GM11168 (cell line): ENCODE measurements at regions not wholly inside any gene's neighbourhood (a gene's known extent, or its start where the extent isn't known, plus 50 kb on each side); places are given as distances from the start of the nearest gene placed in this dataset.

ENCODE experiments used
- in situ Hi-C: fragments of 300-500 bp; cut with MboI; formaldehyde crosslinking; loops from one replicate; pipeline ENCODE4 v1.12.0; 2022; ENCODE audit warnings: low sequenced_read_pairs; ENCODE audit not compliant: unreplicated experiment

- in situ Hi-C loops = no loop called here
These were observed 248.6 kb upstream of the GSE1 start for GRCh38 chr16:85364323-85365040.

- in situ Hi-C loops = no loop called here
These were observed 248.0 kb upstream of the GSE1 start for GRCh38 chr16:85365120-85365519.

GRCh38 chr16:85366031-85366763 is 246.9 kb upstream of the GSE1 start:
- in situ Hi-C loops = no loop called here

GRCh38 chr16:85367485-85367884 is 245.6 kb upstream of the GSE1 start:
- in situ Hi-C loops = no loop called here

GRCh38 chr16:85369060-85369459 is 244.1 kb upstream of the GSE1 start:
- in situ Hi-C loops = no loop called here

- in situ Hi-C loops = no loop called here
These were observed 243.2 kb upstream of the GSE1 start for GRCh38 chr16:85369741-85370528.

GRCh38 chr16:85370543-85370880 is 242.6 kb upstream of the GSE1 start:
- in situ Hi-C loops = no loop called here

GRCh38 chr16:85370881-85371651 is 242.1 kb upstream of the GSE1 start:
- in situ Hi-C loops = no loop called here

- in situ Hi-C loops = no loop called here
These were observed 241.2 kb upstream of the GSE1 start for GRCh38 chr16:85371948-85372347.

GRCh38 chr16:85372627-85373372 is 240.3 kb upstream of the GSE1 start:
- in situ Hi-C loops = no loop called here

- in situ Hi-C loops = no loop called here
These were observed 239.2 kb upstream of the GSE1 start for GRCh38 chr16:85373741-85374570.

- in situ Hi-C loops = no loop called here
These were observed 238.6 kb upstream of the GSE1 start for GRCh38 chr16:85374571-85374872.

GRCh38 chr16:85375282-85375681 is 237.8 kb upstream of the GSE1 start:
- in situ Hi-C loops = no loop called here

GRCh38 chr16:85376292-85377095 is 236.6 kb upstream of the GSE1 start:
- in situ Hi-C loops = no loop called here

- in situ Hi-C loops = no loop called here
These were observed 235.6 kb upstream of the GSE1 start for GRCh38 chr16:85377388-85378144.

GRCh38 chr16:85378145-85379040 is 234.7 kb upstream of the GSE1 start:
- in situ Hi-C loops = no loop called here
